Neutrophil (primary cell): ENCODE measurements at regions not wholly inside any gene's neighbourhood (a gene's known extent, or its start where the extent isn't known, plus 50 kb on each side); places are given as distances from the start of the nearest gene placed in this dataset.
A peak's percentile ranks its signal among the peaks of the same experiment; 100 is the strongest.

Experiments used
- H3K27ac ChIP-seq: fragments of 200-600 bp; sonication (generic); 2 replicates; pipeline ENCODE4 v1.5.1; 2016; ENCODE audit warnings: mild to moderate bottlenecking, moderate library complexity
- H3K27me3 ChIP-seq: fragments of 200-600 bp; sonication (generic); 2 replicates; pipeline ENCODE4 v1.6.0; 2016; ENCODE audit warnings: mild to moderate bottlenecking
- H3K36me3 ChIP-seq: fragments of 200-600 bp; sonication (generic); 2 replicates; pipeline ENCODE4 v1.5.1; 2017
- H3K4me1 ChIP-seq, 2 experiments: fragments of 200-600 bp in 1 of 2; sonication (generic) in 1 of 2; 1 replicate in 1 of 2; 2 replicates in 1 of 2; pipeline versions ENCODE4 v1.5.1 to v1.6.1; 2013 to 2016; ENCODE audit warnings: low read depth in 1 of 2, low read length in 1 of 2, mild to moderate bottlenecking in 1 of 2, moderate library complexity in 1 of 2; ENCODE audit not compliant: control insufficient read depth in 1 of 2, insufficient read depth in 1 of 2
- H3K4me3 ChIP-seq, 2 experiments: fragments of 200-600 bp in 1 of 2; sonication (generic) in 1 of 2; 1 replicate in 1 of 2; 2 replicates in 1 of 2; pipeline ENCODE4 v1.5.1; 2013 to 2016; ENCODE audit warnings: low read depth in 1 of 2, low read length in 1 of 2, mild to moderate bottlenecking in 1 of 2, moderate library complexity in 1 of 2
- H3K9me3 ChIP-seq: fragments of 200-600 bp; sonication (generic); 2 replicates; pipeline ENCODE4 v1.5.1; 2016
- TF ChIP-seq, protein P1 (sequence below): fragments of 200-600 bp; sonication (generic); IDR thresholded peaks from 2 replicates; pipeline ENCODE4 v1.5.1; 2016; ENCODE audit warnings: antibody characterized with exemption

DNA sequence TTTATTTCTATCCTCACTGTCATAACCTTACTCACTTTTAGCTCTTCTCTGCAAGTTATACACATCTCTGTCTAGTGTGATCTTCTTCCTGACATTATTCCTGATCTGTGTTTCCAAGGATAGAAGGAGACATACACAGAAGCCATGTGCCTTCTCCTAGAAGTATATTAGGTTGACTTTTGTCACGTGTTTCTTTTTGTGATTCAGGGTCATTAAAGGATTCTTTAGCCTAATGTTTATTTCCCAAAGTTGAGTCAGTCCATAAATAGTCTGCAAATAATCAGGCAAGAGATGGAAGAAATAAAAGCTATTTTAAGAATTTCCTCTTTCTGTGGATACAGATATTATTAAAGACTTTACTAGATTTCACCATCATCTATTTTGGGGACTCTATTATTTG lies 214.1 kb upstream of the GOT2 start:
- H3K36me3 ChIP-seq = no peaks in the 10 kb centered on the region
- H3K27ac ChIP-seq = no peak overlapping the region
- H3K27me3 ChIP-seq = no peaks in the 10 kb centered on the region
- H3K9me3 ChIP-seq = no peaks in the 10 kb centered on the region
- no peak overlapping the region for H3K4me3 ChIP-seq
- no peaks in the 10 kb centered on the region for H3K4me1 ChIP-seq
- TF ChIP-seq, protein P1, sequence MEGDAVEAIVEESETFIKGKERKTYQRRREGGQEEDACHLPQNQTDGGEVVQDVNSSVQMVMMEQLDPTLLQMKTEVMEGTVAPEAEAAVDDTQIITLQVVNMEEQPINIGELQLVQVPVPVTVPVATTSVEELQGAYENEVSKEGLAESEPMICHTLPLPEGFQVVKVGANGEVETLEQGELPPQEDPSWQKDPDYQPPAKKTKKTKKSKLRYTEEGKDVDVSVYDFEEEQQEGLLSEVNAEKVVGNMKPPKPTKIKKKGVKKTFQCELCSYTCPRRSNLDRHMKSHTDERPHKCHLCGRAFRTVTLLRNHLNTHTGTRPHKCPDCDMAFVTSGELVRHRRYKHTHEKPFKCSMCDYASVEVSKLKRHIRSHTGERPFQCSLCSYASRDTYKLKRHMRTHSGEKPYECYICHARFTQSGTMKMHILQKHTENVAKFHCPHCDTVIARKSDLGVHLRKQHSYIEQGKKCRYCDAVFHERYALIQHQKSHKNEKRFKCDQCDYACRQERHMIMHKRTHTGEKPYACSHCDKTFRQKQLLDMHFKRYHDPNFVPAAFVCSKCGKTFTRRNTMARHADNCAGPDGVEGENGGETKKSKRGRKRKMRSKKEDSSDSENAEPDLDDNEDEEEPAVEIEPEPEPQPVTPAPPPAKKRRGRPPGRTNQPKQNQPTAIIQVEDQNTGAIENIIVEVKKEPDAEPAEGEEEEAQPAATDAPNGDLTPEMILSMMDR = no peak

DNA sequence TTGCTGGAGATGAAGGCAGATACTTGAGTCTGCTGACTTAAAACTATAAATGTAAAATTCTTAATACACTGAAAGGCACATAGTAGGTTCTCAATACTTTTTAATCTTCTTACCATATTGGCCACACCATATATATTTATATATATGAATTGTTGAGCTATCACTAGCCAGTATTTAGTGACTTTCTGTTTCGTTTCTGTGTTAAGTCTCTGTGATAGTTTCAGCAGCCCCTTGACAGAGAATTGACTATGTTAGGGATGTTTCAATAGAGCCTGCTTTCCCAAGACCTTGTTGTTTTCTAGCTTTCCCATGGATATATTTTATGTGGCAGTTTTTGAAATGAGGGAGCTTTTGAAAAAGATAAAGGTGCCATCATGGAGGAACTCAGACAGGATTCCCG lies 206.5 kb upstream of the GOT2 start:
- TF ChIP-seq, protein P1 = no peak
- H3K27me3 ChIP-seq = no peaks in the 10 kb centered on the region
- no peaks in the 10 kb centered on the region for H3K9me3 ChIP-seq
- no peak overlapping the region for H3K27ac ChIP-seq
- no peak overlapping the region for H3K4me3 ChIP-seq
- peaks cover 8 to 28% of the 10 kb centered on the region in 2 experiments for H3K4me1 ChIP-seq
- H3K36me3 ChIP-seq = no peaks in the 10 kb centered on the region

DNA sequence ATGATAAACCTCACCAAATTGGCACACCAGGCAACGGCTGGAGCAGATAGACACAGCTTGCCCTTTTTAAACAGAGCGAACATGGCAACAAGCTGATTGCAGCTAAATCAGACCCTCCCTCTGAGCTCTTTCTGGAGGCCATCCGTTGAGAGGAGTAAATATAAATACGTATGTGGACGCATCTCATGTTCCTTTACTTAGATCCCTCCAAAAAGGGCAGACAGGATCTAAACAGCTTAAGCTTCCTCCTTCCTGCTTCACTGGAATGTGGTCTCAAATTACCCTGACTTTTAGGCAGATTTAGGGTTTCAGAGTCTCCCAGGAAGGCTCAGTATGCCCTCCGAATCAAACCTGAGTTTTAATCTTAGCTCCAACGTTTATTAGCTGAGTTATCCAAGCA lies 204.7 kb upstream of the GOT2 start:
- H3K27me3 ChIP-seq = no peaks in the 10 kb centered on the region
- no peaks in the 10 kb centered on the region for H3K36me3 ChIP-seq
- H3K4me1 ChIP-seq = peaks cover 19 to 40% of the 10 kb centered on the region in 2 experiments
- H3K27ac ChIP-seq = peak overlapping the region; percentile 79
- TF ChIP-seq, protein P1 = no peak
- H3K9me3 ChIP-seq = no peaks in the 10 kb centered on the region
- no peak overlapping the region for H3K4me3 ChIP-seq

DNA sequence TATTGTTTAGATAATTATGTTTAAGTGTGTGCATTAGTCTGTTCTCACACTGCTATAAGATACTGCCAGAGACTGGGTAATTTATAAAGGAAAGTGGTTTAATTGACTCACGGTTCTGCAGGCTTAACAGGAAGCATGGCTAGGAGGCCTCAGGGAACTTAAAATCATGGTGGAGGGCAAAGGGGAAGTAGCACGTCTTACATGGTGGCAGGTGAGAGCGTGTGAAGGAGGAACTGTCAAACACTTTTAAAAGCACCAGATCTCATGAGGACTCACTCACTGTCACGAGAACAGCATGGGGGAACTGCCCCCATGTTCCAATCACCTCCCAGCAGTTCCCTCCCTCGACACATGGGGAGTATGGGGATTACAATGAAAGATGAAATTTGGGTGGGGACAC lies 203.5 kb upstream of the GOT2 start:
- peaks cover 19 to 40% of the 10 kb centered on the region in 2 experiments for H3K4me1 ChIP-seq
- H3K36me3 ChIP-seq = no peaks in the 10 kb centered on the region
- peak overlapping the region; percentile 79 for H3K27ac ChIP-seq
- TF ChIP-seq, protein P1 = no peak
- H3K9me3 ChIP-seq = no peaks in the 10 kb centered on the region
- no peaks in the 10 kb centered on the region for H3K27me3 ChIP-seq
- H3K4me3 ChIP-seq = peak overlapping the region in 1 of 2 experiments; percentile 21

DNA sequence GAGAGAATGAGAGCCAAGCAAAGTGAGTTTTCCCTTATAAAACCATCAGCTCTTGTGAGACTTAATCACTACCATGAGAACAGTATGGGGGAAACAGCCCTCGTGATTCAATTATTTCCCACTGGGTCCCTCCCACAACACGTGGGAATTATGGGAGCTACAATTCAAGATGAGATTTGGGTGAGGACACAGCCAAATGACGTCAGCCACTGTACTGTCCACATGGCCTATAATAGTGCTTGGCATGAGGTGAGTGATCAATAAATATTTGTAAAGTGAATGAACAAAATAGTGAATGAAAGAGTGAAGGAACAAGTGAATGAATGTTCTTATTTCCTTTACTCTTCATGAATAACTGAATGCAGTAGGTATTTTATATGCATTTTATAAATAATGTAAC lies 199.1 kb upstream of the GOT2 start:
- Histone ChIP-seq H3K4me1 (peaks cover 19 to 38% of the 10 kb centered on the region in 2 experiments), H3K36me3 (no peaks in the 10 kb centered on the region), H3K27ac (no peak overlapping the region), H3K27me3 (no peaks in the 10 kb centered on the region), H3K4me3 (no peak overlapping the region), H3K9me3 (no peaks in the 10 kb centered on the region)
- TF ChIP-seq, protein P1 = no peak

DNA sequence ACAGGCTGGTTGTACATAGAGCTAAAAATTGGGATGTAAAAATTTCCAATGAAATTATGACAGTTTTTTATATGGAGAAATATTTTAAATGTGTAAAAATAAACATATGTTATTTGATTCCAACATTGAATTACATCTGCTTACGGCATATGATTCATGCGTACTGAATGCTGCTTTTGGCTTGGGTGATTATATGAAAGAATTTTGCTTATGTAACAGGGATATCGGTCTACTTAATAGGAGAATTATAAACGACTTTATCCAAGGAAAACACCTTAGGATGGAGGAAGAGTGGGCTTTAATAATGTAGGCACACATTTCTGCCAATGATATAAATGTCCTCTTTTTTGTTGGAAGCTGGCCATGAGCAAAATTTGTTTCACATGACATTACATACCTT lies 197.3 kb upstream of the GOT2 start:
- H3K9me3 ChIP-seq = no peaks in the 10 kb centered on the region
- H3K27ac ChIP-seq = no peak overlapping the region
- TF ChIP-seq, protein P1 = no peak

More for the DNA sequence above, 197.3 kb upstream of the GOT2 start:
- H3K27me3 ChIP-seq = no peaks in the 10 kb centered on the region
- H3K4me3 ChIP-seq = no peak overlapping the region
- H3K36me3 ChIP-seq = no peaks in the 10 kb centered on the region
- H3K4me1 ChIP-seq = peaks cover 18 to 26% of the 10 kb centered on the region in 2 experiments
